Adipocyte (in vitro differentiated cells): ENCODE measurements at regions not wholly inside any gene's neighbourhood (a gene's known extent, or its start where the extent isn't known, plus 50 kb on each side); places are given as distances from the start of the nearest gene placed in this dataset.

ENCODE experiments used
- DNase-seq: peaks from one replicate; pipeline ENCODE4 v3.0.0-alpha.2; 2015; ENCODE audit warnings: low read depth
- H3K27me3 ChIP-seq: replicated peaks from 2 replicates; pipeline ENCODE4 v1.7.0; 2013; ENCODE audit warnings: mild to moderate bottlenecking, low read length, moderate library complexity; ENCODE audit not compliant: control insufficient read depth, insufficient read depth
- H3K36me3 ChIP-seq: 2 replicates; pipeline ENCODE4 v1.7.0; 2013; ENCODE audit warnings: low read length, mild to moderate bottlenecking, moderate library complexity; ENCODE audit not compliant: control insufficient read depth, insufficient read depth, severe bottlenecking
- H3K4me1 ChIP-seq: 2 replicates; pipeline ENCODE4 v1.7.0; 2013; ENCODE audit warnings: mild to moderate bottlenecking, low read length, moderate library complexity; ENCODE audit not compliant: control insufficient read depth, insufficient read depth
- H3K4me3 ChIP-seq: 2 replicates; pipeline ENCODE4 v1.7.0; 2013; ENCODE audit warnings: mild to moderate bottlenecking, low read length, moderate library complexity
- H3K9ac ChIP-seq: 2 replicates; pipeline ENCODE4 v1.7.0; 2013; ENCODE audit warnings: mild to moderate bottlenecking, low read length, moderate library complexity
- H3K9me3 ChIP-seq: 2 replicates; pipeline ENCODE4 v1.7.0; 2013; ENCODE audit warnings: mild to moderate bottlenecking, low read length, moderate library complexity; ENCODE audit not compliant: control insufficient read depth

DNA sequence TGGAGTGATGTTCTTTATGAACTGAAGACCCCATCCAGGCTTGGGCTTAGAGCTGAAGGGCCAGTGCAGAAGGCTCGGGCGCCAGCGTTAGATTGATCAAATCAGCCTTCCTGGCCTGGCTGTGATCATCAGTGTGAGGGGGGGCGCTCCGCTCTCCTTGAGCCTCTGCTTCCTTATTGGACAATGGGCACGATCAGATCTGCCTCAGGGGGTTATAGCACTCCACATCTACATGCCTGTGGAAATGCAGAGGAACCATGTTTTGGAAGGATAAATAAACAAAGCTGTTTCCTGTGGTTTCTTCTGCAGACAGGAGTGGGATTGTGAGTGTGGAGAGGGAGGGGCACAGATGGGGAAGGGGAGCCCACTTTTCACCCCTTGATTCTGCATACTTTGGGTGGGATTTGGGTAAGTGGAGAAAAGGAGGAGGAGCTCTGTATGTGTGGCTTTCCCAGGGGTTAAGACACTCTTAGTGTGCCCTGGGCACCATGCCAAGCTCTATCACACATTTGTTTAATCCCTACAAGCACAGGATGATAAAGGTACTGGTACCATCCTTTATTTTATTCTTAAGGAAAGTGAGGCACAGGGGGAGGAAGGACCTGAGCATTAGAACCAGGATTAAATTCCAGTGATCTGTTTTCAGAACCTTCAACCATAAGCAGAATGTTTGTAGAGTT, 150.5 kb downstream of the EN1 start:
- DNase-seq = peak; percentile 14
- peaks cover 24% of the 10 kb centered on the region for H3K4me1 ChIP-seq
- no peaks in the 10 kb centered on the region for H3K27me3 ChIP-seq
- H3K9me3 ChIP-seq = peaks cover 11% of the 10 kb centered on the region
- no peak overlapping the region for H3K4me3 ChIP-seq
- no peak overlapping the region for H3K9ac ChIP-seq
- H3K36me3 ChIP-seq = no peaks in the 10 kb centered on the region

DNA sequence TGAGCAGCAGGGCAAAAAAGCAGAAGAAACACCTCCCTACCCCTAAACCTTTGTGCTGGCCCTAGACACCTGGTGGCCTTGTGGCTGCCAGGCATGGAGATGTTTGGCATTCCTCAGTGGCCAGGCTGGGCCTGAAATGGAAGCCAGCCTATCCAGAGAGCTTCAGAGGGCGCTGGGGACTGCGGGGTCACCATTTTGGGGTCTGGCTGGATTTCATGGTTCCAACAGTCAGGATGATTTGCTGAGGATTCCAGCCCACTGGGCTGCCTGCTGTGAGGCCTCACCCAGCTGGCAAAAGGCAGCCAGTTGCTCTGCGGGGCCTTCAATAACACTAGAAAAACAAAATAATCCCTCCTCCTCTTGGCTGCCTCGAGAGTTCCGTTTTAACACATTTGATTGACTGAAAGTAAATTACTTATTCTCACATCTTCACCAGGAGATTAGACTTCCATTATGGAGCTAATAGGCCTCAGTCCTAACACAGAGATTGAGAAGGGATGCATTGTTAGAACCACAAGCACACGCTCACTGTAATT, 154.1 kb downstream of the EN1 start:
- no peak overlapping the region for H3K9ac ChIP-seq
- H3K4me3 ChIP-seq = no peak overlapping the region
- H3K27me3 ChIP-seq = no peaks in the 10 kb centered on the region
- H3K36me3 ChIP-seq = no peaks in the 10 kb centered on the region
- H3K9me3 ChIP-seq = peaks cover 24% of the 10 kb centered on the region
- H3K4me1 ChIP-seq = peaks cover 13% of the 10 kb centered on the region
- DNase-seq = no peak

DNA sequence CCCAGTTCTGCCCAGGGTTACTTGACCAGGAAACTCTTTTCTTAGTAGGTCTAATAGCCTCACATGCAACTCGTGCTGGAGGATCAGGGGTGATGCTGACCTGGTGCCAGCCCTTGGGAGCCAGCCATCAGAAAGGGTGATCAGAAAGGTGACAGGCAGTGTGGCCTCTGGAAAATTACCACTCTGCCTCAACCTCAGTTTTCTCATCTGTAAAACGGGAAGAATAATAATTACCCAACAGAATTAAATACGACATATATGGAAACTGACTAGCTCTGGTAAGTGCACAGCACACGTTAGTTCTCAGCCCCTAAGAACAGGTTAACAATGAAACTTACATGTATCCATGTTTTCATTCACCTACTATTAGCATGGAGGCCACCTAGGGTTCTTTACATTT, 157.6 kb downstream of the EN1 start:
- no peak for DNase-seq
- peaks cover 24% of the 10 kb centered on the region for H3K9me3 ChIP-seq
- no peaks in the 10 kb centered on the region for H3K36me3 ChIP-seq
- no peak overlapping the region for H3K9ac ChIP-seq
- H3K4me3 ChIP-seq = no peak overlapping the region
- H3K4me1 ChIP-seq = peaks cover 17% of the 10 kb centered on the region
- no peaks in the 10 kb centered on the region for H3K27me3 ChIP-seq

DNA sequence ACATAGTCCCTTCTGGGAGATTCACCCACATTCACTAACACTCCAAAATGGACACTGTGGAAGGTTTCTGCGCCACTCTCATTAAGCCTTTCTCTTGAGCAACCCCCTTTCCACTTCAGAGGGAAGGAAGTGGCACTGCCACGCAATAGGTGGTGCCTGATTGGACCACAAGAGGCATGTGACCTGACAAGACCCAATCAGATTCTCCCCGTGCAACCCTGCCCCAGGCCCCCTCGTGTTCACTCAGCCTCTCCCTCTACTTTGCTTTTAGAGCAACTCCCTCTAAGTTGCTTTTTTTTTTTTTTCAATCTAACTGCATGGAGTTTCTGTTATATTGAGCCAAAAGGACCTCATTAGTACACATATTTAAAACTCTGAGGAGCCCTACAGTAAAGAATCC, 158.0 kb downstream of the EN1 start:
- no peak for DNase-seq
- peaks cover 24% of the 10 kb centered on the region for H3K9me3 ChIP-seq
- no peak overlapping the region for H3K9ac ChIP-seq
- H3K36me3 ChIP-seq = no peaks in the 10 kb centered on the region
- H3K4me1 ChIP-seq = peaks cover 17% of the 10 kb centered on the region
- no peak overlapping the region for H3K4me3 ChIP-seq
- no peaks in the 10 kb centered on the region for H3K27me3 ChIP-seq

DNA sequence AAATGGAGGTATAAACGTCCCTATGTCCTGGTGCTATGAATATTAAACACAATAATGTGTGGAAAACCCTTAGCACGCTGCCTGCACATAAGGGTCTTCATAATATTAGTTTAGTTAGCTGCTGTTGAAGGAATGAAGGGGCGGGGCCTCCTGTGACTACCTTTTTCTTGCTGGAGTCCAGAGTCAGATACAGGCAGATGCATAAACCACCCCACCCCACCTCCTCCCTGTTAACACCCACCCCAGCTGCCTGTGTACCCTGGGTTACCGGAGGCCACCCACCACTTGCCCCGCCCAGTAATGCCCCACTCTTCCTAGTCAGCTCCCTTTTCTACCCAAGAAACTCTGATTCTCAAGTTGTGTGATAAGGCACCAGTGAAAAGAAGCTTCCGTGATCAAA, 158.4 kb downstream of the EN1 start:
- no peaks in the 10 kb centered on the region for H3K36me3 ChIP-seq
- no peaks in the 10 kb centered on the region for H3K27me3 ChIP-seq
- H3K4me3 ChIP-seq = no peak overlapping the region
- DNase-seq = no peak
- no peak overlapping the region for H3K9ac ChIP-seq
- peaks cover 24% of the 10 kb centered on the region for H3K9me3 ChIP-seq
- H3K4me1 ChIP-seq = peaks cover 17% of the 10 kb centered on the region

DNA sequence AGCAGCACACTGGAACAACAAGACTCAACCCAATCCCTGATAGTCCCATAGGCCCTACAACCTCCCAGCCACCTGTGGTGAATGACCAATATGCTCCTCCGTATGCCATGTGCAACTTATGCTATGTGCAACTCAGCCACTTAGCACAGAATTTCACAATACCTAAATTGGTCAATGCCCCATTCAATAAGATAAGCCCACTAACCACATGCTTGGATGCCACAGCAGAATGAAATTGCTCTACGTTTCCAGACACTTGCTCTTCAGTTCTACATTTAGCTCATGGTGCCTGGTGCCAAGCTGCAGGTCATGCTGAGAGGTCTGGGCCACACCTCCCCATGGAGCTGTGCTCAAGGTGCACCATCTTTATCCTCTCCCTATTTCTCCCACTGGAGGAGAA, 159.8 kb downstream of the EN1 start:
- Histone ChIP-seq H3K4me3 (no peak overlapping the region), H3K27me3 (no peaks in the 10 kb centered on the region), H3K36me3 (no peaks in the 10 kb centered on the region), H3K9ac (no peak overlapping the region), H3K4me1 (peaks cover 17% of the 10 kb centered on the region), H3K9me3 (peaks cover 24% of the 10 kb centered on the region)
- peak; percentile 27 for DNase-seq

DNA sequence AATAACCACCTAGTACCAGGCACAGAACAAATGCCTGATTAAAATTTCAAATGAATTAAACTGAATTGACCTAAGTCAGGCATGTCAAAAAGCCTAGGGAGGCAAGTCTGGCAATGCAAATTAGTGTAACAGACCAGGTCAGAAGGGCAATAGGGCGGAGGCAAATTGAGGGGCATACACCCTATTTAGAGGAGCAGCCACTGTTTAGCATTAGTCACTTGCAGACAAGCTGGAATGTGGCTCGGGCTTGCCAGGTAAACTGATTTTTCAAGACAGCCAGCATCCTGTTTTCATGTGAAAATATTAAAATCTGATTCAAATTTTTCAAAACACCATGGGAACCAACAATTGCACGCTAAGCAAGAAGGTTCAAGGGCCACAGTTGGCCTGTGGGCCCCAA, 160.3 kb downstream of the EN1 start:
- Histone ChIP-seq H3K9me3 (peaks cover 21% of the 10 kb centered on the region), H3K27me3 (no peaks in the 10 kb centered on the region), H3K9ac (no peak overlapping the region), H3K36me3 (no peaks in the 10 kb centered on the region), H3K4me3 (no peak overlapping the region), H3K4me1 (peaks cover 17% of the 10 kb centered on the region)
- DNase-seq = no peak

DNA sequence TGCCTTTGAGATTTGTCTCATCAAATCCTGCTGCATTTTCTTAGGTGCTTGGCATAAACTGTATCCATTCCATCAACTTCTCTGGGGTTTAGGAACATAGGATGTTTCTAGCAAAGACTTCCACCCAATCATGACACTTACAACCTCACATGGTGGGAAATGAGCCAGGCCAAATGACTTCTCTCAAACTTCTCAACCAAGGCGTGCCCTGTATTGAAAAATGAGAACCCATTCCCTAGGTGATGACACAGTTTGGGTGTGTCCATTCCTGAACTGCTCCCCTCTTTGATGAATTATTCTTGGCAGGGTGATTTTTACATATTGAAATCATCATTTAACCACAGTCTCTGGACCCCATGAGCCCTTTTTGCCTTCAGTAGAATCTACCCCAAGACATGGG, 161.1 kb downstream of the EN1 start:
- peak; percentile 42 for DNase-seq
- H3K27me3 ChIP-seq = no peaks in the 10 kb centered on the region
- no peaks in the 10 kb centered on the region for H3K36me3 ChIP-seq
- no peak overlapping the region for H3K4me3 ChIP-seq
- peaks cover 17% of the 10 kb centered on the region for H3K4me1 ChIP-seq
- H3K9ac ChIP-seq = no peak overlapping the region
- H3K9me3 ChIP-seq = peaks cover 13% of the 10 kb centered on the region

DNA sequence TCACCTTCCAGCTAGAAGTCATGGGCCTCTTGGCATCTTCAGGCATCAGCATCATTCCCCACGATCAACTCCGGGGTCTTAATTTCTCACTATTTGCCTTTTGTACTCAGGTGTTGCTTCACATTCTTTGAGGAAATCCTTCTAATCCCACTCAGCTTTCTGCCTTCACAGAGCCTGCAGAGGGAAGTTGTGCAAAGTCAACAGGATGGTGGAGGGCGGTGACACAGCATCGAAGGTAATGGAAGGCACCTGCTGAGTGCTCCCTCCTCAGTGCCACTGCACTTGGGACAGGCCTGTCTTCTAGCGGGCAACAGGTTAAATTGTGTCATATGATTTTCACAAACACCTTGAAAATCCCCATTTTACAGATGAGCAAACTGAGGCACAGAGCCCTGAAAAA, 164.0 kb downstream of the EN1 start:
- Histone ChIP-seq H3K4me3 (no peak overlapping the region), H3K36me3 (no peaks in the 10 kb centered on the region), H3K9ac (no peak overlapping the region), H3K27me3 (peaks cover 4% of the 10 kb centered on the region), H3K9me3 (no peaks in the 10 kb centered on the region), H3K4me1 (peaks cover 17% of the 10 kb centered on the region)
- no peak for DNase-seq

DNA sequence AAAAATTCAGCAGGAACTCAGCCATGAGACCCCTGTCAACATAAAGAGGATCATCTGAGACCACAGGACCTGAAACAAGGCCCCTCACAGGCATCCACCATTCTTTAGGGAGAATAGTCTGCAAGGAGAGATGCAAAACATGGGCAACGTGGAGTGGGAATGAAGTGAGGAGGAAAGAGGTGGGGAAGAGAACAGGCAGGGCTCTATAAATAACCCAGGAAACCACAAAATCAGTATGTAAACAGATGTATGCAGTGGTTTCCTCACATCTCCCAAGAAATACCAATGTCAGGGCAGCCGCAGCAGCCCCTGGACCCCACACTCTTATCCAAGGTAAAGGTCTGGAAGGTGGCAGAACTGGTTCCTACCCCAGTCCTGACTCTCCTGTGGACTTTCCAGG, 168.5 kb downstream of the EN1 start:
- DNase-seq = no peak
- Histone ChIP-seq H3K27me3 (peaks cover 4% of the 10 kb centered on the region), H3K9ac (no peak overlapping the region), H3K36me3 (no peaks in the 10 kb centered on the region), H3K9me3 (no peaks in the 10 kb centered on the region), H3K4me3 (no peak overlapping the region), H3K4me1 (peaks cover 6% of the 10 kb centered on the region)

DNA sequence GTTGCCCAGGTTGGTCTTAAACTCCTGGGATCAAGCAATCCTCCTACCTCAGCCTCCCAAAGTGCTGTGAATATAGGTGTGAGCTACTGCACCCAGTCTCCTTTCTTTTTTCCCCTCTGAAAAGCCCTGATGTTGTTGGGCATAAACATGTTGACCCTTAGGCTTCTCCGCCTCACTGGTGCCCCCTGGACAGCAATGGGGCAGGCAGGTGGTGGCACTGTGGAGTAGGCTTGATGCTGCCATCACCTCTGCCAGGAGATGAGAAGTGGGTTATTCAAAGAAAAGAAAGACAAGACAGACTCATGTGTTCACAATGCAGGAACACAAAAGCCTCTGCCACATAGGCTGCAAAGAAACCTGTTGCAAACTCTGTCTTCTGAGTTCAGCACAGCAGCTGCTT, 169.9 kb downstream of the EN1 start:
- Histone ChIP-seq H3K4me1 (peaks cover 14% of the 10 kb centered on the region), H3K36me3 (no peaks in the 10 kb centered on the region), H3K27me3 (peaks cover 4% of the 10 kb centered on the region), H3K4me3 (no peak overlapping the region), H3K9me3 (no peaks in the 10 kb centered on the region), H3K9ac (no peak overlapping the region)
- no peak for DNase-seq

DNA sequence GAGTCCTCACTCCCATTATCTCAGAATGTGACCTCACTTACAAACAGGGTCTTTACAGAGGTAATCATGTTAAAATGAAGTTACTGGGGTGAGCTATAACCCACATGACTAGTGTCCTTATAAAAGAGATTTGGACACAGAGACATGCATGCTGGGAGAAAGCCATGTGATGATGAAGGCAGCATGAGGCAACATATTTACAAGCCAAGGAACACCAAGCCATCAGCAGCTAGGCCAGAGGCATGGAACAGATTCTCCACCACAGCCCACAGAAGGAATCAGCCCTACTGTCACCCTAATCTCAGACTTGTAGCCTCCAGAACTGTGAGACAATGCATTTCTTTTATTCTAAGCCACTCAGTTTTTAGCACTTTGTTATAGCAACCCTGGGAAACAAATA, 171.9 kb downstream of the EN1 start:
- Histone ChIP-seq H3K9me3 (no peaks in the 10 kb centered on the region), H3K9ac (no peak overlapping the region), H3K4me3 (no peak overlapping the region)

More for the DNA sequence above, 171.9 kb downstream of the EN1 start:
- Histone ChIP-seq H3K36me3 (no peaks in the 10 kb centered on the region), H3K27me3 (peaks cover 3% of the 10 kb centered on the region), H3K4me1 (peaks cover 34% of the 10 kb centered on the region)
- DNase-seq = no peak
